SU-DHL-6 (cell line): ENCODE measurements at regions not wholly inside any gene's neighbourhood (a gene's known extent, or its start where the extent isn't known, plus 50 kb on each side); places are given as distances from the start of the nearest gene placed in this dataset.

Experiments
- H2AFZ ChIP-seq: fragments of 200-600 bp; sonication (generic); 2 replicates; pipeline ENCODE4 v1.6.1; 2014; ENCODE audit warnings: low read depth, mild to moderate bottlenecking, moderate library complexity, mixed read lengths, antibody characterized with exemption, low read length; ENCODE audit not compliant: severe bottlenecking
- H3F3A ChIP-seq: fragments of 200-600 bp; shearing (Covaris generic); 2 replicates; pipeline ENCODE4 v1.6.0; 2016; ENCODE audit warnings: antibody characterized with exemption, mild to moderate bottlenecking; ENCODE audit not compliant: insufficient read depth
- H3K27ac ChIP-seq: fragments of 200-600 bp; sonication (generic); 2 replicates; pipeline ENCODE4 v1.5.1; 2016; ENCODE audit warnings: low read depth, mild to moderate bottlenecking, low read length, moderate library complexity, mixed read lengths
- H3K27me3 ChIP-seq: fragments of 200-600 bp; sonication (generic), shearing (Covaris generic); 2 replicates; pipeline ENCODE4 v1.6.0; 2014; ENCODE audit warnings: mild to moderate bottlenecking, low read length
- H3K36me3 ChIP-seq: fragments of 200-600 bp; sonication (generic); 2 replicates; pipeline ENCODE4 v1.6.1; 2014; ENCODE audit warnings: mild to moderate bottlenecking, low read length, mixed read lengths
- H3K4me2 ChIP-seq: fragments of 300-600, 200-600 bp; shearing (Covaris generic), sonication (generic); 2 replicates; pipeline ENCODE4 v1.6.0; 2014; ENCODE audit warnings: low read length, low read depth, mild to moderate bottlenecking; ENCODE audit not compliant: poor library complexity, severe bottlenecking
- H3K4me3 ChIP-seq: fragments of 200-600 bp; sonication (generic); 2 replicates; pipeline ENCODE4 v1.5.1; 2014; ENCODE audit warnings: antibody characterized with exemption, low read length, mild to moderate bottlenecking, mixed read lengths; ENCODE audit not compliant: insufficient read depth, poor library complexity, severe bottlenecking
- H3K79me2 ChIP-seq: fragments of 200-600 bp; sonication (generic); 2 replicates; pipeline ENCODE4 v1.6.1; 2014; ENCODE audit warnings: mild to moderate bottlenecking, low read length, moderate library complexity; ENCODE audit not compliant: insufficient read depth
- H3K9ac ChIP-seq: fragments of 200-600 bp; sonication (generic); 2 replicates; pipeline ENCODE4 v1.7.0; 2014; ENCODE audit warnings: mild to moderate bottlenecking, low read length
- H3K9me2 ChIP-seq: fragments of 200-600 bp; sonication (generic); replicated peaks from 2 replicates; pipeline ENCODE4 v1.6.1; 2014; ENCODE audit warnings: low read length; ENCODE audit not compliant: insufficient read depth
- H3K9me3 ChIP-seq: fragments of 200-600 bp; sonication (generic); 2 replicates; pipeline ENCODE4 v1.6.1; 2014; ENCODE audit warnings: low read length, mixed read lengths; ENCODE audit not compliant: insufficient read depth
- H4K20me1 ChIP-seq: fragments of 200-600 bp; sonication (generic); 2 replicates; pipeline ENCODE4 v1.6.1; 2014; ENCODE audit warnings: low read depth, mild to moderate bottlenecking, antibody characterized with exemption, low read length, moderate library complexity, mixed read lengths
- CTCF ChIP-seq: fragments of 200-600 bp; sonication (generic); IDR thresholded peaks from one replicate; pipeline ENCODE4 v1.5.1; 2017; ENCODE audit warnings: antibody characterized with exemption, mild to moderate bottlenecking, low read length, moderate library complexity; ENCODE audit not compliant: insufficient read depth, poor library complexity, severe bottlenecking
- EZH2phosphoT487 ChIP-seq: fragments of 200-600 bp; sonication (generic), shearing (Covaris generic); conservative IDR thresholded peaks from 2 replicates; pipeline ENCODE4 v1.6.1; 2018; ENCODE audit warnings: mild to moderate bottlenecking, antibody characterized with exemption, low read length, moderate library complexity, mixed read lengths

DNA sequence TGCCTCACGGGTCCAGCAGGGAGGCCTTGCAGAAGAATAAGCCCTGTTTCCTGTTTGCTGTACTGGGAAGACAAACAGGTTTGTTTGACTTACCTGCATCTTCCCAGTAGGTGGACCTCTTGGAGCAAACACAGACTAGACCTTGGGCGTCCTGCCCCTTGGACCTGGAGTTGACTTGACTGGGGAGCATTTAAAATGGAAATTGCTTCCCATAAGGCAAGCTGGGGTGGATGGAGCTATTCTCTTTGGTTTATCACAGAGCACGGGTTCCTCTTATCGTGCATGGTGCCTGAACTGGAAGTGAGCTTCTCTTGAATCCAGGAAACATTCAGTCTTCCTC, 151.4 kb downstream of the RPLP1 start:
- H3K36me3 ChIP-seq: no peaks in the 10 kb centered on the region
- no peak overlapping the region for H3K9ac ChIP-seq
- H3F3A ChIP-seq: no peaks in the 10 kb centered on the region
- H2AFZ ChIP-seq: no peak overlapping the region
- no peaks in the 10 kb centered on the region for H3K9me3 ChIP-seq
- H3K4me3 ChIP-seq: no peak overlapping the region
- H4K20me1 ChIP-seq: no peaks in the 10 kb centered on the region
- no peaks in the 10 kb centered on the region for H3K79me2 ChIP-seq
- H3K27ac ChIP-seq: no peak overlapping the region
- no peaks in the 10 kb centered on the region for H3K9me2 ChIP-seq
- no peak overlapping the region for H3K4me2 ChIP-seq
- no peak for TF ChIP-seq EZH2phosphoT487
- TF ChIP-seq CTCF: no peak
- H3K27me3 ChIP-seq: no peaks in the 10 kb centered on the region

- no peaks in the 10 kb centered on the region for H4K20me1 ChIP-seq
- no peaks in the 10 kb centered on the region for H3K9me2 ChIP-seq
- TF ChIP-seq CTCF (no peak), EZH2phosphoT487 (no peak)
- no peak overlapping the region for H3K4me3 ChIP-seq
- H3K27me3 ChIP-seq: no peaks in the 10 kb centered on the region
- H3F3A ChIP-seq: no peaks in the 10 kb centered on the region
- H3K4me2 ChIP-seq: no peak overlapping the region
- no peaks in the 10 kb centered on the region for H3K36me3 ChIP-seq
- H3K9ac ChIP-seq: no peak overlapping the region
- H3K9me3 ChIP-seq: no peaks in the 10 kb centered on the region
- H3K79me2 ChIP-seq: no peaks in the 10 kb centered on the region
- no peak overlapping the region for H3K27ac ChIP-seq
- H2AFZ ChIP-seq: no peak overlapping the region
Measured at GRCh38 chr15:69606144-69606543, 153.5 kb downstream of the RPLP1 start.

GRCh38 chr15:69606921-69607500, 154.4 kb downstream of the RPLP1 start:
- no peak overlapping the region for H2AFZ ChIP-seq
- H3K27me3 ChIP-seq: no peaks in the 10 kb centered on the region
- H3K4me2 ChIP-seq: no peak overlapping the region
- H3F3A ChIP-seq: no peaks in the 10 kb centered on the region
- H3K9ac ChIP-seq: no peak overlapping the region
- H3K36me3 ChIP-seq: no peaks in the 10 kb centered on the region
- no peaks in the 10 kb centered on the region for H3K79me2 ChIP-seq
- no peaks in the 10 kb centered on the region for H3K9me2 ChIP-seq
- H4K20me1 ChIP-seq: no peaks in the 10 kb centered on the region
- no peak overlapping the region for H3K27ac ChIP-seq
- TF ChIP-seq CTCF (no peak), EZH2phosphoT487 (no peak)
- no peaks in the 10 kb centered on the region for H3K9me3 ChIP-seq
- H3K4me3 ChIP-seq: no peak overlapping the region

DNA sequence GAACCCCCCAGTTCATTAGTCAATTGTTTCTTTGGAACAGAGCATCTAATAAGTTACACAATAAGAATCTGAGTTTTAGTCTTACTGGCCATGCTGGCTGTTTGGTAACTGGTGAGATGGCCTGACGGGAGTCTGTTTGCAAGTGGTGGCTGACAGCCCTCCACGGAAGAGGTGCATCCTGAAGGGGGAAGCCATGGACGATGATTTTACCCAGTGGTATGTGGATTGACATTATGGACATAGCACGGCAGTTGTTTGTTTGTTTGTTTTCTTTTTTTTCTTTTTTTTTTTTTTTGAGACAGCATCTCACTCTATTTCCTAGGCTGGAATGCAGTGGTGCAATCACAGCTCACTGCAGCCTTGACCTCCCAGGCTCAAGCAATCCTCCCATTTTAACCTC, 156.0 kb downstream of the RPLP1 start:
- Histone ChIP-seq H3K4me3 (no peak overlapping the region), H3K4me2 (no peak overlapping the region), H2AFZ (no peak overlapping the region), H3K27me3 (no peaks in the 10 kb centered on the region), H3K27ac (no peak overlapping the region), H4K20me1 (no peaks in the 10 kb centered on the region), H3K79me2 (no peaks in the 10 kb centered on the region), H3K9me3 (no peaks in the 10 kb centered on the region), H3K36me3 (no peaks in the 10 kb centered on the region), H3F3A (no peaks in the 10 kb centered on the region), H3K9ac (no peak overlapping the region), H3K9me2 (no peaks in the 10 kb centered on the region)
- no peak for TF ChIP-seq CTCF
- no peak for TF ChIP-seq EZH2phosphoT487
